K562 (cell line): ENCODE measurements at regions not wholly inside any gene's neighbourhood (a gene's known extent, or its start where the extent isn't known, plus 50 kb on each side); places are given as distances from the start of the nearest gene placed in this dataset.

ENCODE experiments used
- CCAR2 ChIP-seq: fragments of 200-400 bp; formaldehyde crosslinking; IDR thresholded peaks from 2 replicates; pipeline ENCODE4 v1.6.1; 2017; ENCODE audit warnings: mild to moderate bottlenecking, low read depth, low read length
- NCOR1 ChIP-seq: fragments of 450-650 bp; IDR thresholded peaks from 2 replicates; pipeline ENCODE4 v1.6.1; 2016; ENCODE audit warnings: mild to moderate bottlenecking, moderate library complexity
- TBL1XR1 ChIP-seq, 2 experiments: IDR thresholded peaks; 2 replicates each; pipeline ENCODE4 v1.6.1; 2012; ENCODE audit warnings: improper control_type of control experiment in 2 of 2, low read length in 2 of 2, mild to moderate bottlenecking in 1 of 2
- TF ChIP-seq, protein P1 (sequence below): fragments of 200-800 bp; sonication (Bioruptor generic); IDR thresholded peaks from 2 replicates; pipeline ENCODE4 v1.6.1; 2017; ENCODE audit warnings: missing genetic modification characterization, missing compliant biosample characterization
- TF ChIP-seq, protein P2 (sequence below): fragments of 450-650 bp; IDR thresholded peaks from 2 replicates; pipeline ENCODE4 v1.6.1; 2016; ENCODE audit warnings: mild to moderate bottlenecking, moderate library complexity

- TF ChIP-seq, protein P1, sequence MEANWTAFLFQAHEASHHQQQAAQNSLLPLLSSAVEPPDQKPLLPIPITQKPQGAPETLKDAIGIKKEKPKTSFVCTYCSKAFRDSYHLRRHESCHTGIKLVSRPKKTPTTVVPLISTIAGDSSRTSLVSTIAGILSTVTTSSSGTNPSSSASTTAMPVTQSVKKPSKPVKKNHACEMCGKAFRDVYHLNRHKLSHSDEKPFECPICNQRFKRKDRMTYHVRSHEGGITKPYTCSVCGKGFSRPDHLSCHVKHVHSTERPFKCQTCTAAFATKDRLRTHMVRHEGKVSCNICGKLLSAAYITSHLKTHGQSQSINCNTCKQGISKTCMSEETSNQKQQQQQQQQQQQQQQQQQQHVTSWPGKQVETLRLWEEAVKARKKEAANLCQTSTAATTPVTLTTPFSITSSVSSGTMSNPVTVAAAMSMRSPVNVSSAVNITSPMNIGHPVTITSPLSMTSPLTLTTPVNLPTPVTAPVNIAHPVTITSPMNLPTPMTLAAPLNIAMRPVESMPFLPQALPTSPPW (CRISPR knock-in tag), result peak; percentile 54
- no peak for TF ChIP-seq NCOR1
- TF ChIP-seq, protein P2, sequence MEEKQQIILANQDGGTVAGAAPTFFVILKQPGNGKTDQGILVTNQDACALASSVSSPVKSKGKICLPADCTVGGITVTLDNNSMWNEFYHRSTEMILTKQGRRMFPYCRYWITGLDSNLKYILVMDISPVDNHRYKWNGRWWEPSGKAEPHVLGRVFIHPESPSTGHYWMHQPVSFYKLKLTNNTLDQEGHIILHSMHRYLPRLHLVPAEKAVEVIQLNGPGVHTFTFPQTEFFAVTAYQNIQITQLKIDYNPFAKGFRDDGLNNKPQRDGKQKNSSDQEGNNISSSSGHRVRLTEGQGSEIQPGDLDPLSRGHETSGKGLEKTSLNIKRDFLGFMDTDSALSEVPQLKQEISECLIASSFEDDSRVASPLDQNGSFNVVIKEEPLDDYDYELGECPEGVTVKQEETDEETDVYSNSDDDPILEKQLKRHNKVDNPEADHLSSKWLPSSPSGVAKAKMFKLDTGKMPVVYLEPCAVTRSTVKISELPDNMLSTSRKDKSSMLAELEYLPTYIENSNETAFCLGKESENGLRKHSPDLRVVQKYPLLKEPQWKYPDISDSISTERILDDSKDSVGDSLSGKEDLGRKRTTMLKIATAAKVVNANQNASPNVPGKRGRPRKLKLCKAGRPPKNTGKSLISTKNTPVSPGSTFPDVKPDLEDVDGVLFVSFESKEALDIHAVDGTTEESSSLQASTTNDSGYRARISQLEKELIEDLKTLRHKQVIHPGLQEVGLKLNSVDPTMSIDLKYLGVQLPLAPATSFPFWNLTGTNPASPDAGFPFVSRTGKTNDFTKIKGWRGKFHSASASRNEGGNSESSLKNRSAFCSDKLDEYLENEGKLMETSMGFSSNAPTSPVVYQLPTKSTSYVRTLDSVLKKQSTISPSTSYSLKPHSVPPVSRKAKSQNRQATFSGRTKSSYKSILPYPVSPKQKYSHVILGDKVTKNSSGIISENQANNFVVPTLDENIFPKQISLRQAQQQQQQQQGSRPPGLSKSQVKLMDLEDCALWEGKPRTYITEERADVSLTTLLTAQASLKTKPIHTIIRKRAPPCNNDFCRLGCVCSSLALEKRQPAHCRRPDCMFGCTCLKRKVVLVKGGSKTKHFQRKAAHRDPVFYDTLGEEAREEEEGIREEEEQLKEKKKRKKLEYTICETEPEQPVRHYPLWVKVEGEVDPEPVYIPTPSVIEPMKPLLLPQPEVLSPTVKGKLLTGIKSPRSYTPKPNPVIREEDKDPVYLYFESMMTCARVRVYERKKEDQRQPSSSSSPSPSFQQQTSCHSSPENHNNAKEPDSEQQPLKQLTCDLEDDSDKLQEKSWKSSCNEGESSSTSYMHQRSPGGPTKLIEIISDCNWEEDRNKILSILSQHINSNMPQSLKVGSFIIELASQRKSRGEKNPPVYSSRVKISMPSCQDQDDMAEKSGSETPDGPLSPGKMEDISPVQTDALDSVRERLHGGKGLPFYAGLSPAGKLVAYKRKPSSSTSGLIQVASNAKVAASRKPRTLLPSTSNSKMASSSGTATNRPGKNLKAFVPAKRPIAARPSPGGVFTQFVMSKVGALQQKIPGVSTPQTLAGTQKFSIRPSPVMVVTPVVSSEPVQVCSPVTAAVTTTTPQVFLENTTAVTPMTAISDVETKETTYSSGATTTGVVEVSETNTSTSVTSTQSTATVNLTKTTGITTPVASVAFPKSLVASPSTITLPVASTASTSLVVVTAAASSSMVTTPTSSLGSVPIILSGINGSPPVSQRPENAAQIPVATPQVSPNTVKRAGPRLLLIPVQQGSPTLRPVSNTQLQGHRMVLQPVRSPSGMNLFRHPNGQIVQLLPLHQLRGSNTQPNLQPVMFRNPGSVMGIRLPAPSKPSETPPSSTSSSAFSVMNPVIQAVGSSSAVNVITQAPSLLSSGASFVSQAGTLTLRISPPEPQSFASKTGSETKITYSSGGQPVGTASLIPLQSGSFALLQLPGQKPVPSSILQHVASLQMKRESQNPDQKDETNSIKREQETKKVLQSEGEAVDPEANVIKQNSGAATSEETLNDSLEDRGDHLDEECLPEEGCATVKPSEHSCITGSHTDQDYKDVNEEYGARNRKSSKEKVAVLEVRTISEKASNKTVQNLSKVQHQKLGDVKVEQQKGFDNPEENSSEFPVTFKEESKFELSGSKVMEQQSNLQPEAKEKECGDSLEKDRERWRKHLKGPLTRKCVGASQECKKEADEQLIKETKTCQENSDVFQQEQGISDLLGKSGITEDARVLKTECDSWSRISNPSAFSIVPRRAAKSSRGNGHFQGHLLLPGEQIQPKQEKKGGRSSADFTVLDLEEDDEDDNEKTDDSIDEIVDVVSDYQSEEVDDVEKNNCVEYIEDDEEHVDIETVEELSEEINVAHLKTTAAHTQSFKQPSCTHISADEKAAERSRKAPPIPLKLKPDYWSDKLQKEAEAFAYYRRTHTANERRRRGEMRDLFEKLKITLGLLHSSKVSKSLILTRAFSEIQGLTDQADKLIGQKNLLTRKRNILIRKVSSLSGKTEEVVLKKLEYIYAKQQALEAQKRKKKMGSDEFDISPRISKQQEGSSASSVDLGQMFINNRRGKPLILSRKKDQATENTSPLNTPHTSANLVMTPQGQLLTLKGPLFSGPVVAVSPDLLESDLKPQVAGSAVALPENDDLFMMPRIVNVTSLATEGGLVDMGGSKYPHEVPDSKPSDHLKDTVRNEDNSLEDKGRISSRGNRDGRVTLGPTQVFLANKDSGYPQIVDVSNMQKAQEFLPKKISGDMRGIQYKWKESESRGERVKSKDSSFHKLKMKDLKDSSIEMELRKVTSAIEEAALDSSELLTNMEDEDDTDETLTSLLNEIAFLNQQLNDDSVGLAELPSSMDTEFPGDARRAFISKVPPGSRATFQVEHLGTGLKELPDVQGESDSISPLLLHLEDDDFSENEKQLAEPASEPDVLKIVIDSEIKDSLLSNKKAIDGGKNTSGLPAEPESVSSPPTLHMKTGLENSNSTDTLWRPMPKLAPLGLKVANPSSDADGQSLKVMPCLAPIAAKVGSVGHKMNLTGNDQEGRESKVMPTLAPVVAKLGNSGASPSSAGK, result no peak
- TF ChIP-seq CCAR2, result no peak
- no peak for TF ChIP-seq TBL1XR1 (IDR thresholded peaks at IDR 0.05; ENCODE audit: low read length in 2 of 2)
These were observed 125.0 kb upstream of the MEF2A start (continued) for GRCh38 chr15:99440551-99441443.
